Activated CD4-positive, alpha-beta T cell treated with anti-CD3 and anti-CD28 coated beads, Interleukin-2, amount 50 U/mL, for 1 hour (primary cell): ENCODE measurements at regions not wholly inside any gene's neighbourhood (a gene's known extent, or its start where the extent isn't known, plus 50 kb on each side); places are given as distances from the start of the nearest gene placed in this dataset.
"Not testable (repeated sequence)": the region's sequence is repeated elsewhere in the genome, so short reads cannot be mapped to it uniquely, and the experiment has no call there.

Experiments
- DNase-seq: peaks from one replicate; pipeline ENCODE4 v3.0.0-alpha.2; 2020

DNA sequence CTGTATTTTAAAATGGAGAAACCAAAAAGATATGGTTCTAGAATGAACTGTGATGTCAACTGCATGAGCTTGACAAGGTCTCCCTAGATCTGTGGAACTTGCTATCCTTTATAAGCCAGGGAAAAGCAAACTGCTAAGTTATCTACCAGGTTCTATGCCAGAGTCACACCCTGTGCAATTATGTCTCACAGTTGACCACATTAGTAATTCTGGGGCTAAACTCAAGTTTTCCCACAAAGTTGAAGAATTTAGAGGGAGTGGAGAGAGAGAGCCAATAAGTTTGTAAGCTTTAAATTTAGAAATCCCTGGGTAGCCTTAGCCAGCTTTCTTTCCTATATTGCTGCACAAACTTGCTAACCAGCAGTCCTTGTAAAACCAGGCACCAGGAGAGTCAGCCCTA lies 407.0 kb upstream of the SASH1 start:
- DNase-seq, result no peak

DNA sequence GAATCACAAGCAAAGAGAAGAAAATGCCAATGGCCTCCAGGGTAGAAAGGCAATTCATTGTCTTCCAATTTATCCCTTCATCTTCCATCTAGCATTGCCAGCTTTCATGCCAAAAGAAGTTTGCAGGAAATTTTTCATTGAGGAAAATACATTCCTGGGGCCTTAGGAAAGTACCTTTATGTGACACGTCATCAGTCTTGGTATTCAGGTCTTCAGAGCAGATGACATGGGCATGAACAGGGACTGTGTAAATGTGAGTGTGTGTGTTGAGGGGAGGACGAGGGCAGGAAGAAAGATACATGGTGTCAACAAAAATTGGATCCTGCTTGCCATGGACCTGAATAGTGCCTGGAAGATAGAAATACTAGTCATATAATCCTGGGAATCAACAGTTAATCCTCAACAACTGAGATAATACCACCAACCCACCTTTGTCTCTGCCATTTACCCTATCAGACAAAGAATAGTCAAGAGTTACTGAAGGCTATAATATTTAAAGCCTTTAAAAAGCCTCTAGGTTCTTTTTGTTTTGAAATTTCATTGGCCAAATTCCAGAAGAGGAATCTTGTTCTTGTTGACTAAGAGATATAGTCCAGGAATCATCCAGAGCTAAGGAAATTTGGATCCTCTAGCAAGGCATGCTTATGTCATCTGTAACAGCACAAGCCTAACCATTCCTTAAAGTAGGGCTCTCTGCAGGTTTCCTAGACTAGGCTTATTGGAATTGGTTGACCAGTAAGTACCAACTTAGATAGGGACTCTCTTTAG lies 405.8 kb upstream of the SASH1 start:
- DNase-seq, result no peak

- no peak for DNase-seq
Measured at GRCh38 chr6:147941143-147941542, 401.5 kb upstream of the SASH1 start.

- no peak for DNase-seq
Measured at GRCh38 chr6:147942363-147942762, 400.3 kb upstream of the SASH1 start.

DNA sequence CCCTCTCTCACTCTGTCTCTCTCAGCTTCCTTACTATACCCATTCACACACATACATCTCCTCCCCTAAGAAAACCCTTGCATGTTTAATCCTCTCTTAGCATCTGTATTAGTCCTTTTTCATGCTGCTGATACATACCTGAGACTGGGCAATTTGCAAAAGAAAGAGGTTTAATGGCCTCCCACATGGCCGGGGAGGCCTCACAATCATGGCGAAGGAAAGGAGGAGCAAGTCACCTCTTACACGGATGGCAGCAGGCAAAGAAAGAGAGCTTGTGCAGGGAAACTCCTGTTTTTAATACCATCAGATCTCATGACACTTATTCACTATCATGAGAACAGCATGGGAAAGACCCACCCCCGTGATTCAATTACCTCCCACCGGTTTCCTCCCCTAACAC lies 398.5 kb upstream of the SASH1 start:
- no peak for DNase-seq

DNA sequence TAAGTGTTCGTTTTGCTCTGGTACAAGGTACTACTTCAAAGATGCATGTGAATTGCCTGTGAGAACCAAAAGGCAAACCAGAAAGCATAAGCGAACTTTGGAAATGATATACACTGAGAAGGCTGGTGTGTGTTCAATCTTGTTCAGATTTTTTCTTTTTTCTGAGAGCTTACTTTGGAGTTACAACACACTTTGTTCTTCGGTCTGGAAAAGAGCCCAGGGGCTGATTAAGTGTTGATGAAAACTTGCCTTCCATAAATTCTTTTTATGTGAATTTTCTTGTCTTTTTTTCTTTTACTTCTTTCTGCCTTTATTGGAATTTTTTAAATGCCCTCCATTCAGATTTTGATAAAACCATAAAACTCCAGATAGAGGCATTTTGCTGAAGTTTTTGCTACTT lies 395.1 kb upstream of the SASH1 start:
- DNase-seq, result no peak

GRCh38 chr6:147949981-147950622 lies 392.5 kb upstream of the SASH1 start:
- no peak for DNase-seq

GRCh38 chr6:147950623-147950987 lies 392.0 kb upstream of the SASH1 start:
- no peak for DNase-seq

DNA sequence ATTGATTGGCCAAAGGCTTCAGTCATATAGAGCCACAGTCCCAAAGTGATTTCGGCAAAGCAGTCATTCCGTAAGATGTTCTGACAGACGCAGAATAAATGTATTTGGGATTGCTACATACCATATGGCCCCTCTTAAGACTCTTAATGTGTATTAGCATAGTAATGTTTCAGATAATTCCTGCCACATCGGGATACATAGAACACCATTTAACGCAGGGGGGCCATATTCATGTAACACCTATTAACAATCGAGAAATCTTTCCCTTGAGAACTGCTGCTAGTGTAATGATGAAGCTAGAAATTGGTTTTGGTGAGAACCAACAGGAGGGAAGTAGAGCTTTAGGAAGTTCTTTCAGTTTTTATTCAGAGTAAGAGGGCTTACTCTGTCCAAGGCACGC lies 390.9 kb upstream of the SASH1 start:
- DNase-seq, result no peak

GRCh38 chr6:147954938-147955337 lies 387.7 kb upstream of the SASH1 start:
- no peak for DNase-seq

DNA sequence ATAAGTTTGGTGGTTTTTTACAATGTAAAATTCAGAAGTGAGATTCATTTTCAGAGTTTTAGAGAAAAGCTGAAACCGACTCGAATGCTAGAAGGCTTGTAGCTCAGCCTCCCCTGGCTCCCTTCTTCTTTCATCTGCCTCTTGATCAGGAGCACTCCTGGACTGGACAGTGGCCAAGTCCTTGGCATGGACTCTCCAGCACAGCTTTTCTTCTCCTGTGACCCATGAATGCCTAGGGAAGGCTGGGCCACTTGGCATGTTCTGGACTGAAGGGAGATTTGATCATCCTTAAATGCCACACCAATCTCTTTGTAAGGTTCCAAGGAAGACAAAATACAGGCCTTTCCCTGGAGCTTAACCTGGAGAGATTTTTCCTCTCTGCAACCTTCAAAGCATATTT lies 384.0 kb upstream of the SASH1 start:
- no peak for DNase-seq

GRCh38 chr6:147961481-147962141 lies 381.0 kb upstream of the SASH1 start:
- no peak for DNase-seq

DNA sequence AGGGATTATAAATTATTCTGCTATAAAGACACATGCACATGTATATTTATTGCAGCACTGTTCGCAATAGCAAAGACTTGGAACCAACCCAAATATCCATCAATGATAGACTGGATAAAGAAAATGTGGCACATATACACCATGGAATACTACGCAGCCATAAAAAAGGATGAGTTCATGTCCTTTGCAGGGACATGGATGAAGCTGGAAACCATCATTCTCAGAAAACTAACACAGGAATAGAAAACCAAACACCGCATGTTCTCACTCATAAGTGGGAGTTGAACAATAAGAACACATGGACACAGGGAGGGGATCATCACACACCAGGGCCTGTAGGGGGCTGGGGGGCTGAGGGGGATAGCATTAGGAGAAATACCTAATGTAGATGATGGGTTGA lies 377.2 kb upstream of the SASH1 start:
- DNase-seq, result not testable (repeated sequence)

GRCh38 chr6:147970970-147971369 lies 371.7 kb upstream of the SASH1 start:
- DNase-seq, result no peak

DNA sequence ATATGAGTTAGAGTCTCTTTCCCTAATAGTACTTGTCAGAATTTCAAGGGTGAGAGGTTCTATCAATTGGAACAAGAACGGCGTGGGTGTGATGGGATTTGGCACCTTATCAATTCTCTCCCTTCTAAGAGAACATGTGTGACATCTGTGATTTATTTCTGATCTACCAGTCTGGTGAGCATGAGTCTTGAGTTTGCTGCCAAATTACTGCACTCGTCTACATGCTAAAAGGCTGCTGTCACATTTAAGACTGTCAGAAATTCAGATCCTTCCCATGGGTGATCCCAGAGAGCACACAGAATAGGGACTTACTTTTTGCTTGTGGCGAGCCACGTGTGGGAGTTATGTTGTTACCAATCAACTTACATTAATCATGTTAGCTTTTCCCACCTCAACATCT lies 370.2 kb upstream of the SASH1 start:
- no peak for DNase-seq

- no peak for DNase-seq
Measured at GRCh38 chr6:147973806-147974205, 368.8 kb upstream of the SASH1 start.

- no peak for DNase-seq
Measured at GRCh38 chr6:147974376-147974775, 368.3 kb upstream of the SASH1 start.

DNA sequence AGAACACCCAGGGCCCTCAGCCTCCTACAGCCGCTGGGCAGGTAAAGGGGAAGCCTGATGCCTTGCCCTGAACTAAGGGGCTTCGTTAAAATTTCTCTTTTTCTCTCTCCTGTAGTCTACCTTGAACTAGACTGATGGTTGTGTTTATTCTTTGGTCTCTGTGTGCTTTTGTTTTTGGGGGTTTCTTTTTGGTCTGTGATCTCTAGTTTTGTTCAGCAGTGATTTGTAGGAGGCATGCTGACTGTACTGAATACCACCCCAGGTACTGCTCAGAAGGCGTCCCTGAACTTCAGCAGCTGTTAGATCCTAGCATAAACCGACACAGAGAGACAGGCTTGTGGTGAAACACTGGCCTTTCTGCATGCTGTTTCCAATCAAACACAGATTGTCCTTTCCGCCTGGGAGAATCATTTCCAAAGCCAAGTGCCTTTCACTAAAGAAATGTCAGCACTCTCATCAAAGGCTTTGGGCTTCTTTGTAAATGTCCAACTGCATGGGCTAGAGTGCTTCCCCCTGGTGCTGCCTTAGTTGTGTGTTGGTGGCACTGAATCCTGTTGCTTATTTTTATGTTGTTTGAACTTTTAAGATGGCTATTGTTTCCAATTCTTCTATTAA lies 364.7 kb upstream of the SASH1 start:
- no peak for DNase-seq

DNA sequence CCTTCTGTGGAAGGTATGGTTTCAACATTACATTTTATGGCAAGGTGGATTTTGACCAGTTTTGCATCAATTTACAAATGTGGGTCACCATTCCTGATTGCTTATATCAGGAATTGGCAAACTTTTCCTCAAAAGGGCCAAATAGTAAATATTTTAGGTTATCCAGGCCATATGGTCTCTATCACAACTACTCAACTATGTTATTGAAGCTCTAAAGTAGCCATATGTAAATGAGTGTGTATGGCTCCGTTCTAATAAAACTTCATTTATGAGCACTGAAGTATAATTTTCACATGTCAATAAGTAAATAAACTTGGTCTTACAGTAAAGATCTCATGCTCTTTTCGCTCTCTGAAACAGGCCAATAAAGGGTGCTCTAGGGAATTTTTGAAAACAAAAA lies 362.7 kb upstream of the SASH1 start:
- DNase-seq, result no peak

DNA sequence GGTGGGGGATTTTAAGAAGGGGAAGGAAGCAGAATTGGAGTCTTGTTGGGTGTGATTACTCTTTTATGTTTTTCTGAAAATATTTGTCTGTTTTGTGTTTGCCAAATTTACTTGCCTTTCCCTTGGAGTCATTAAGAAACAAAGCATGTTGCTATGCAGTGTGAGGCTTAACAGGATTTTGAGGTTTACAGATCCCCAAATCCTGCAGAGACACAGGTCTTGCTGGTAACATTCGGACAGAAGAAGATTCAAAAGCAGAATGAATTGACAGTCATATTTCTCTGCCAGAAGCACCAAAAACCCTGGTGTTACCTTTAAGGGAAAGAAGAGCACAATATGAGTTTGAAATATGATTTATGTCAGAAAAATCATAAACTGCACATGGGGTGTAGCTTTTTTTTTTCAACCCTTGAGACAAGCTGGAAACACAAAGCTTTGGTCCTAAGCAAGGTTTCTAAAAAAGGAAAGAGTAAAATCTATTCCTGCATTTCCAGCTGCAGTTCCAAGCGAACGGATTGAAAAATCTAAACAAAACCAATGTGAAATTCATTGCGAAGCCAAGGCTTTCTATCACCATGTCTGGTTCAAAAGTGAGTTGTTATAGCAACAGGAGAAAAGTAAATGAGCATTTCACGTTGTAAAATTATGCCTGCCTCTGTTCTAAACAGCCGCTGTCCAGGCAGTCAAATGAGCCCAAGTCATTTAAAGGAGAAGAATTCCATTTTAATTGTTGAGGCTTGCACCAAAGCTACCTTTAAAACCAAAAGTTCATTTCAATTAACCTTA lies 358.9 kb upstream of the SASH1 start:
- no peak for DNase-seq

GRCh38 chr6:147986846-147987245 lies 355.8 kb upstream of the SASH1 start:
- DNase-seq, result no peak

- no peak for DNase-seq
Measured at GRCh38 chr6:147990159-147990558, 352.5 kb upstream of the SASH1 start.

- no peak for DNase-seq
Measured at GRCh38 chr6:147991961-147992360, 350.7 kb upstream of the SASH1 start.
